Neutrophil (primary cell): ENCODE measurements at regions not wholly inside any gene's neighbourhood (a gene's known extent, or its start where the extent isn't known, plus 50 kb on each side); places are given as distances from the start of the nearest gene placed in this dataset.

Experiments used
- H3K27ac ChIP-seq: fragments of 200-600 bp; sonication (generic); 2 replicates; pipeline ENCODE4 v1.5.1; 2016; ENCODE audit warnings: mild to moderate bottlenecking, moderate library complexity
- H3K27me3 ChIP-seq: fragments of 200-600 bp; sonication (generic); 2 replicates; pipeline ENCODE4 v1.6.0; 2016; ENCODE audit warnings: mild to moderate bottlenecking
- H3K36me3 ChIP-seq: fragments of 200-600 bp; sonication (generic); 2 replicates; pipeline ENCODE4 v1.5.1; 2017
- H3K4me1 ChIP-seq, 2 experiments: fragments of 200-600 bp in 1 of 2; sonication (generic) in 1 of 2; 1 replicate in 1 of 2; 2 replicates in 1 of 2; pipeline versions ENCODE4 v1.5.1 to v1.6.1; 2013 to 2016; ENCODE audit warnings: low read depth in 1 of 2, low read length in 1 of 2, mild to moderate bottlenecking in 1 of 2, moderate library complexity in 1 of 2; ENCODE audit not compliant: control insufficient read depth in 1 of 2, insufficient read depth in 1 of 2
- H3K4me3 ChIP-seq, 2 experiments: fragments of 200-600 bp in 1 of 2; sonication (generic) in 1 of 2; 1 replicate in 1 of 2; 2 replicates in 1 of 2; pipeline ENCODE4 v1.5.1; 2013 to 2016; ENCODE audit warnings: low read depth in 1 of 2, low read length in 1 of 2, mild to moderate bottlenecking in 1 of 2, moderate library complexity in 1 of 2
- H3K9me3 ChIP-seq: fragments of 200-600 bp; sonication (generic); 2 replicates; pipeline ENCODE4 v1.5.1; 2016
- CTCF ChIP-seq: fragments of 200-600 bp; sonication (generic); IDR thresholded peaks from 2 replicates; pipeline ENCODE4 v1.5.1; 2016; ENCODE audit warnings: antibody characterized with exemption

GRCh38 chr4:152045449-152045806, 284.6 kb upstream of the GATB start:
- H3K9me3 ChIP-seq, result no peaks in the 10 kb centered on the region
- H3K4me1 ChIP-seq, result peaks cover 0 to 8% of the 10 kb centered on the region in 2 experiments
- no peaks in the 10 kb centered on the region for H3K36me3 ChIP-seq
- H3K27ac ChIP-seq, result no peak overlapping the region
- H3K4me3 ChIP-seq, result no peak overlapping the region
- TF ChIP-seq CTCF, result no peak
- H3K27me3 ChIP-seq, result peaks cover 43% of the 10 kb centered on the region

GRCh38 chr4:152044331-152045036, 283.7 kb upstream of the GATB start:
- peaks cover 43% of the 10 kb centered on the region for H3K27me3 ChIP-seq
- TF ChIP-seq CTCF, result no peak
- H3K4me3 ChIP-seq, result no peak overlapping the region
- H3K4me1 ChIP-seq, result peaks cover 0 to 8% of the 10 kb centered on the region in 2 experiments
- no peaks in the 10 kb centered on the region for H3K36me3 ChIP-seq
- H3K9me3 ChIP-seq, result no peaks in the 10 kb centered on the region
- no peak overlapping the region for H3K27ac ChIP-seq

GRCh38 chr4:152041295-152041694, 280.5 kb upstream of the GATB start:
- no peak overlapping the region for H3K4me3 ChIP-seq
- no peak for TF ChIP-seq CTCF
- no peak overlapping the region for H3K27ac ChIP-seq
- H3K4me1 ChIP-seq, result peaks cover 0 to 8% of the 10 kb centered on the region in 2 experiments
- H3K27me3 ChIP-seq, result peaks cover 26% of the 10 kb centered on the region
- H3K9me3 ChIP-seq, result no peaks in the 10 kb centered on the region
- H3K36me3 ChIP-seq, result no peaks in the 10 kb centered on the region

GRCh38 chr4:152039691-152040090, 278.9 kb upstream of the GATB start:
- peaks cover 10% of the 10 kb centered on the region for H3K27me3 ChIP-seq
- H3K36me3 ChIP-seq, result no peaks in the 10 kb centered on the region
- no peak overlapping the region for H3K4me3 ChIP-seq
- no peak overlapping the region for H3K27ac ChIP-seq
- H3K9me3 ChIP-seq, result no peaks in the 10 kb centered on the region
- no peaks in the 10 kb centered on the region for H3K4me1 ChIP-seq
- no peak for TF ChIP-seq CTCF

- Histone ChIP-seq H3K9me3 (no peaks in the 10 kb centered on the region), H3K27ac (no peak overlapping the region), H3K27me3 (peaks cover 3% of the 10 kb centered on the region)
Measured at GRCh38 chr4:152039023-152039481, 278.2 kb upstream of the GATB start.

More at GRCh38 chr4:152039023-152039481, 278.2 kb upstream of the GATB start:
- H3K4me3 ChIP-seq, result no peak overlapping the region
- TF ChIP-seq CTCF, result no peak
- no peaks in the 10 kb centered on the region for H3K36me3 ChIP-seq
- no peaks in the 10 kb centered on the region for H3K4me1 ChIP-seq
